Neural progenitor cell (in vitro differentiated cells): ENCODE measurements at regions not wholly inside any gene's neighbourhood (a gene's known extent, or its start where the extent isn't known, plus 50 kb on each side); places are given as distances from the start of the nearest gene placed in this dataset.

Source experiments
- DNase-seq: peaks from one replicate; pipeline ENCODE4 v3.0.0-alpha.2; 2016; ENCODE audit warnings: low spot score
- H2AFZ ChIP-seq: fragments of 200-600 bp; sonication (generic); replicated peaks from 2 replicates; pipeline ENCODE4 v1.6.1; 2016; ENCODE audit warnings: antibody characterized with exemption
- H3F3A ChIP-seq: fragments of 200-600 bp; sonication (generic); 2 replicates; pipeline ENCODE4 v1.6.1; 2016; ENCODE audit warnings: antibody characterized with exemption, low read depth
- H3K27ac ChIP-seq: fragments of 200-600 bp; sonication (generic); 2 replicates; pipeline ENCODE4 v1.5.1; 2016; ENCODE audit warnings: mild to moderate bottlenecking
- H3K27me3 ChIP-seq: fragments of 200-600 bp; sonication (generic); 2 replicates; pipeline ENCODE4 v1.6.1; 2016; ENCODE audit warnings: mild to moderate bottlenecking, moderate library complexity
- H3K36me3 ChIP-seq: fragments of 200-600 bp; sonication (generic); 2 replicates; pipeline ENCODE4 v1.5.1; 2016
- H3K4me1 ChIP-seq: fragments of 200-600 bp; sonication (generic); 2 replicates; pipeline ENCODE4 v1.6.1; 2016; ENCODE audit warnings: mixed run types
- H3K4me2 ChIP-seq: fragments of 200-600 bp; sonication (generic); 2 replicates; pipeline ENCODE4 v1.6.1; 2016
- H3K4me3 ChIP-seq: fragments of 200-600 bp; sonication (generic); 2 replicates; pipeline ENCODE4 v1.5.1; 2016
- H3K79me2 ChIP-seq: fragments of 200-600 bp; sonication (generic); 2 replicates; pipeline ENCODE4 v1.6.1; 2016; ENCODE audit warnings: low read depth
- H3K9ac ChIP-seq: fragments of 200-600 bp; sonication (generic); 2 replicates; pipeline ENCODE4 v1.6.1; 2016
- H3K9me3 ChIP-seq: fragments of 200-600 bp; sonication (generic); 2 replicates; pipeline ENCODE4 v1.5.1; 2016; ENCODE audit warnings: low read depth
- H4K20me1 ChIP-seq: fragments of 200-600 bp; sonication (generic); 2 replicates; pipeline ENCODE4 v1.6.1; 2016; ENCODE audit warnings: low read depth
- H3K27ac Mint-ChIP-seq: 3 replicates; pipeline ENCODE4 v1.8.0; 2021; ENCODE audit warnings: mixed read lengths
- H3K27me3 Mint-ChIP-seq: 2 replicates; pipeline ENCODE4 v1.8.0; 2022; ENCODE audit warnings: low read depth, mild to moderate bottlenecking, inconsistent platforms, moderate library complexity, mixed read lengths; ENCODE audit not compliant: insufficient read depth
- H3K36me3 Mint-ChIP-seq: 3 replicates; pipeline ENCODE4 v1.8.0; 2021; ENCODE audit warnings: mixed read lengths
- H3K4me1 Mint-ChIP-seq: 3 replicates; pipeline ENCODE4 v1.8.0; 2021; ENCODE audit warnings: mixed read lengths
- H3K4me3 Mint-ChIP-seq: 3 replicates; pipeline ENCODE4 v1.8.0; 2021; ENCODE audit warnings: mild to moderate bottlenecking, moderate library complexity, mixed read lengths
- H3K9me3 Mint-ChIP-seq: 3 replicates; pipeline ENCODE4 v1.8.0; 2020; ENCODE audit warnings: mixed read lengths
- EZH2 ChIP-seq: fragments of 200-600 bp; sonication (generic); IDR thresholded peaks from 2 replicates; pipeline ENCODE4 v1.6.1; 2017; ENCODE audit warnings: antibody characterized with exemption, mild to moderate bottlenecking, moderate library complexity
- EZH2phosphoT487 ChIP-seq: fragments of 200-600 bp; sonication (generic); IDR thresholded peaks from 2 replicates; pipeline ENCODE4 v1.6.1; 2017; ENCODE audit warnings: antibody characterized with exemption
- TF ChIP-seq, protein P1 (sequence below): fragments of 200-600 bp; sonication (generic); IDR thresholded peaks from 2 replicates; pipeline ENCODE4 v1.5.1; 2017; ENCODE audit warnings: antibody characterized with exemption, mild to moderate bottlenecking

- Histone ChIP-seq H3K4me3 (no peak overlapping the region), H3K79me2 (no peaks in the 10 kb centered on the region), H3K9me3 (no peaks in the 10 kb centered on the region), H2AFZ (no peak overlapping the region), H3K4me1 (no peaks in the 10 kb centered on the region), H3K4me2 (no peak overlapping the region), H3K9ac (no peak overlapping the region), H3K27ac (no peak overlapping the region), H3F3A (no peaks in the 10 kb centered on the region), H3K27me3 (no peaks in the 10 kb centered on the region), H4K20me1 (no peaks in the 10 kb centered on the region), H3K36me3 (no peaks in the 10 kb centered on the region)
- Mint-ChIP-seq H3K4me1 (peaks cover 8% of the 10 kb centered on the region), H3K27me3 (no peaks in the 10 kb centered on the region), H3K9me3 (peaks cover 4% of the 10 kb centered on the region), H3K4me3 (no peak overlapping the region), H3K27ac (no peak overlapping the region), H3K36me3 (no peaks in the 10 kb centered on the region)
- no peak for DNase-seq
- TF ChIP-seq EZH2: no peak
- TF ChIP-seq, protein P1, sequence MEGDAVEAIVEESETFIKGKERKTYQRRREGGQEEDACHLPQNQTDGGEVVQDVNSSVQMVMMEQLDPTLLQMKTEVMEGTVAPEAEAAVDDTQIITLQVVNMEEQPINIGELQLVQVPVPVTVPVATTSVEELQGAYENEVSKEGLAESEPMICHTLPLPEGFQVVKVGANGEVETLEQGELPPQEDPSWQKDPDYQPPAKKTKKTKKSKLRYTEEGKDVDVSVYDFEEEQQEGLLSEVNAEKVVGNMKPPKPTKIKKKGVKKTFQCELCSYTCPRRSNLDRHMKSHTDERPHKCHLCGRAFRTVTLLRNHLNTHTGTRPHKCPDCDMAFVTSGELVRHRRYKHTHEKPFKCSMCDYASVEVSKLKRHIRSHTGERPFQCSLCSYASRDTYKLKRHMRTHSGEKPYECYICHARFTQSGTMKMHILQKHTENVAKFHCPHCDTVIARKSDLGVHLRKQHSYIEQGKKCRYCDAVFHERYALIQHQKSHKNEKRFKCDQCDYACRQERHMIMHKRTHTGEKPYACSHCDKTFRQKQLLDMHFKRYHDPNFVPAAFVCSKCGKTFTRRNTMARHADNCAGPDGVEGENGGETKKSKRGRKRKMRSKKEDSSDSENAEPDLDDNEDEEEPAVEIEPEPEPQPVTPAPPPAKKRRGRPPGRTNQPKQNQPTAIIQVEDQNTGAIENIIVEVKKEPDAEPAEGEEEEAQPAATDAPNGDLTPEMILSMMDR: no peak
- TF ChIP-seq EZH2phosphoT487: no peak
These were observed 238.7 kb downstream of the HAPSTR1 start for GRCh38 chr16:9330095-9330494.

DNA sequence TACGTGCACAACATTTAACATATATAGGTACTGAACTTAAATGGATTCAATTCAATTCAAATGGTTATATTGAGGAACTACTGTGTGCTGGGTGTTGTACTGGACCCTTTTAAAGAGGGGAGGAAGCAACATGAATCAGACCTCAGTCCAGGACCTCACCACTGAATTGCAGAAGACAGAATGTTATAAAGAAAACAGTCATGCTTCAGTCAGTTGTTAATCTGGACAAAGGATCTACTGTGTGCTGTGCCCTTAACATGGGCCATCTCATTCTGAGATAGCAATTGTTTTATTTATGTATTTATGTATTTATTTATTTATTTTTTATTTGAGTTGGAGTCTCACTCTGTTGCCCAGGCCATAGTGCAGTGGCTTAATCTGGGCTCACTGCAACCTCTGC is 240.1 kb downstream of the HAPSTR1 start:
- Histone ChIP-seq H3K27ac (no peak overlapping the region), H3K79me2 (no peaks in the 10 kb centered on the region), H3K9ac (no peak overlapping the region), H3K9me3 (no peaks in the 10 kb centered on the region), H4K20me1 (no peaks in the 10 kb centered on the region), H2AFZ (no peak overlapping the region), H3F3A (no peaks in the 10 kb centered on the region), H3K4me3 (no peak overlapping the region), H3K27me3 (no peaks in the 10 kb centered on the region), H3K36me3 (no peaks in the 10 kb centered on the region), H3K4me2 (no peak overlapping the region), H3K4me1 (no peaks in the 10 kb centered on the region)
- H3K4me3 Mint-ChIP-seq: no peak overlapping the region
- peaks cover 8% of the 10 kb centered on the region for H3K4me1 Mint-ChIP-seq
- H3K27ac Mint-ChIP-seq: no peak overlapping the region
- no peak for TF ChIP-seq EZH2phosphoT487
- TF ChIP-seq, protein P1: no peak
- no peak for TF ChIP-seq EZH2
- no peaks in the 10 kb centered on the region for H3K36me3 Mint-ChIP-seq
- no peak for DNase-seq
- no peaks in the 10 kb centered on the region for H3K27me3 Mint-ChIP-seq
- peaks cover 4% of the 10 kb centered on the region for H3K9me3 Mint-ChIP-seq

DNA sequence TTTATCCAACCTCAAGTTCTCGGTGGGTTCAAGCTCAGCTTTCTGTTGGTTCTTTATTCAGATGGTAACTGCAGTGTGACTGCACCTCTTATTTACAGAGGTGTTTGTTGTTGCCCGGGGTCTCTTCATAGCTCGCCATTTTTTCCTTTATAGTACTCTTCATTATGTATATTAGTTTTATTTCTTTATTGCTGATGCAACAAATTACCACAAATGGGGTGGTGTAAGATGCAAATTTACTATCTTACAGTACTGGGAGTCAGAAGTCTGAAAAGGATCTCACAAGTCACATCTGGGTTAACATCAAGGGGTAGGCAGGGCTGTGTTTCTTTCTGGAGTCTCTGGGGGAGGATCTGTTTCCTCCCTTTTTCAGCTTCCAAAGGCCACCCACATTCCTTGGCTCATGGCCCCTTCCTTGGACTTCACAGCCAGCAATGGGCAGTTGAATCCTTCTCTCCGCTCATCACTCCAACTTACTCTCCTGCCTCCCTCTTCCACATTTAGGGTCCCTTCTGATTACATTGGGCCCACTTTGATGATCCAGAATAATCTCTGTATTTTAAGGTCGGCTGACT is 241.2 kb downstream of the HAPSTR1 start:
- no peak overlapping the region for H2AFZ ChIP-seq
- Mint-ChIP-seq H3K9me3 (peaks cover 4% of the 10 kb centered on the region), H3K36me3 (no peaks in the 10 kb centered on the region), H3K27ac (no peak overlapping the region), H3K27me3 (no peaks in the 10 kb centered on the region), H3K4me3 (no peak overlapping the region), H3K4me1 (peaks cover 8% of the 10 kb centered on the region)
- H3K4me3 ChIP-seq: no peak overlapping the region
- H3K27ac ChIP-seq: no peak overlapping the region
- H3K9me3 ChIP-seq: no peaks in the 10 kb centered on the region
- no peaks in the 10 kb centered on the region for H4K20me1 ChIP-seq
- no peak overlapping the region for H3K9ac ChIP-seq
- DNase-seq: no peak
- no peaks in the 10 kb centered on the region for H3K27me3 ChIP-seq
- no peaks in the 10 kb centered on the region for H3K79me2 ChIP-seq
- TF ChIP-seq EZH2phosphoT487 (no peak), EZH2 (no peak)
- TF ChIP-seq, protein P1: no peak
- no peaks in the 10 kb centered on the region for H3K36me3 ChIP-seq
- no peaks in the 10 kb centered on the region for H3K4me1 ChIP-seq
- no peaks in the 10 kb centered on the region for H3F3A ChIP-seq
- no peak overlapping the region for H3K4me2 ChIP-seq
